LNCAP (cell line): ENCODE measurements at regions not wholly inside any gene's neighbourhood (a gene's known extent, or its start where the extent isn't known, plus 50 kb on each side); places are given as distances from the start of the nearest gene placed in this dataset.

ENCODE experiments used
- CTCF ChIP-seq: fragments of 450-650 bp; IDR thresholded peaks from 2 replicates; pipeline ENCODE4 v1.5.1; 2017; ENCODE audit warnings: mild to moderate bottlenecking

GRCh38 chr4:79471309-79471708 is 63.3 kb upstream of the GK2 start:
- TF ChIP-seq CTCF: no peak

- TF ChIP-seq CTCF: no peak
Measured at GRCh38 chr4:79467246-79467932, 59.4 kb upstream of the GK2 start.

GRCh38 chr4:79466621-79467020 is 58.6 kb upstream of the GK2 start:
- TF ChIP-seq CTCF: no peak
